ENCODE measurements at regions not wholly inside any gene's neighbourhood (a gene's known extent, or its start where the extent isn't known, plus 50 kb on each side); places are given as distances from the start of the nearest gene placed in this dataset.

DNA sequence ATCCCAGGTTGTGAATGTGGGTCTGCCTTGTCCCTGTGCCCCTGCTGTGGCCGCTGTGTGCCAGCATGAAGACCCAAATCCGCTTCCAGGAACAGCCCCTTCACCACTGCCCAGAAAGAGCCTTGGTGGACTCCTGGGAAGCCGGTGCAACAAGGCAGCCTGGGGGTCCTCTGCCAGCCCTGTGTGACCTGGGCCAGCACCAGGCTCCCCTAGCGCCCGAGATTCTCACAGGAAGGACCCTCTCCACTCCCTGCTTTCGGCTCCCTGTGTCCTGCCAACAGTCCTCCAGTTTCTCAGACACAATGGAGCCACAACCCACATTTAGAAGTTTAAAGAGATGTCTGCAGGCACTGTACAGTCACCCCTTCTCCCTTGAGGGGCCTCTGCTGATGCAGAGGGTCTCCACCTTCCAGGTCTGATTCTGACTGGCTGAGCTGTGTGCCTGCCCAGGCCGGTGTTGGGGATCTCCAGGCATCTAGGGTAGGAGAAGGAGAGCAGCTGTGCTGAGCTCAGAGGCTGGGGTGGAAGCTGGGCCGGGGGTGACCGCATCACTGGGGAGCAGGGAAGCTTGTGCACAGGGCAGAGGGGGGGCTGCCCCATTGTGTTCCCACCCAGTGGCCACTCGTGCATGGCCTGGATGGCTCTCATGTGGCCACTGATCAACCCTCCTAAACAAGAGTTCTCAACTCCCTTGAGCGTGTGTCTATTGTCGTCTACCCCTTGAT is 174.0 kb downstream of the IRX2 start:
- TF ChIP-seq EZH2phosphoT487 (IDR thresholded peaks at IDR 0.05; ENCODE audit: borderline replicate concordance), result no peak
- TF ChIP-seq, protein P1, sequence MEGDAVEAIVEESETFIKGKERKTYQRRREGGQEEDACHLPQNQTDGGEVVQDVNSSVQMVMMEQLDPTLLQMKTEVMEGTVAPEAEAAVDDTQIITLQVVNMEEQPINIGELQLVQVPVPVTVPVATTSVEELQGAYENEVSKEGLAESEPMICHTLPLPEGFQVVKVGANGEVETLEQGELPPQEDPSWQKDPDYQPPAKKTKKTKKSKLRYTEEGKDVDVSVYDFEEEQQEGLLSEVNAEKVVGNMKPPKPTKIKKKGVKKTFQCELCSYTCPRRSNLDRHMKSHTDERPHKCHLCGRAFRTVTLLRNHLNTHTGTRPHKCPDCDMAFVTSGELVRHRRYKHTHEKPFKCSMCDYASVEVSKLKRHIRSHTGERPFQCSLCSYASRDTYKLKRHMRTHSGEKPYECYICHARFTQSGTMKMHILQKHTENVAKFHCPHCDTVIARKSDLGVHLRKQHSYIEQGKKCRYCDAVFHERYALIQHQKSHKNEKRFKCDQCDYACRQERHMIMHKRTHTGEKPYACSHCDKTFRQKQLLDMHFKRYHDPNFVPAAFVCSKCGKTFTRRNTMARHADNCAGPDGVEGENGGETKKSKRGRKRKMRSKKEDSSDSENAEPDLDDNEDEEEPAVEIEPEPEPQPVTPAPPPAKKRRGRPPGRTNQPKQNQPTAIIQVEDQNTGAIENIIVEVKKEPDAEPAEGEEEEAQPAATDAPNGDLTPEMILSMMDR (conservative IDR thresholded peaks at IDR 0.05; ENCODE audit: low read length), result no peak

Measured in Loucy (cell line).